ENCODE measurements at regions not wholly inside any gene's neighbourhood (a gene's known extent, or its start where the extent isn't known, plus 50 kb on each side); places are given as distances from the start of the nearest gene placed in this dataset.

DNA sequence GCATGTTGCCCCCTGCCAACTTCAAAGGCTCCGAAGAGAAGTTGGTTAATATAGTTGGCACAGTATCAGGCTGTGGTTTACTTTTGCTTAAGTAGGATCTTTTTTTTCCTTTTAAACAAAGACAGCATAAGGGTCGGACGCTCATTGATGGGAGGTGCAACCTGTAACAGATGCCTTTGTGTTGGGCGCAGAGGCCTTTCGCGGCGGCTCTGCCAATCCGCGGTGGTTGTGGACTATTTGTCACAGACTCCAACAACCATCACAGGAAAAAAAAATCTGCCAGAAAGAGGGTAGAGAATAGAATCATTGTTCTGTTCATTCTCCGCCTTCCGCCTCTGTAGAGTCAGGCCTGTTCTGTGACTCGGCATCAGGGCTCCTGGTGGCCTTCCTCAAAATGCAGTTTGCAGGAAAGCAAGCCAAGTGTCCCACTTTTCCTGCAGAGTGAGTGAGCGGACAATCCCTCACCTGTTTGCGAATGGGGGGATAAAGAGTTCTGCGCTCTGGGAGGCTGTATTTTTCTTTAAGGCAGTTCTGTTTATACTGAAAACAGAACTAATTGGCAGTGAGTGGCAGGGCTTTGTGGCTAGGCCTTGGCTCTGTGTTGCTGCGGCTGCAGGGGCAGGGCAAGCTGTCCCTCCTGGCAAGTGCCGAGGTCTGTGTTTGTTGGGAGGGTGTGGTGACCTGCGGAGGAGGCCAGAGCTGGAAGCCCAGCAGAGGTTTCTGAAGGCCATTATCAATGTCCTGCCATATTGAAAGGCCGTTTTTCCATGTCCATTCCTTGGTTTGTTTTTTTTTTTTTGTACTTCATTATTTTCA lies 83.0 kb upstream of the PIWIL1 start:
- Histone ChIP-seq H3K4me2 (no peak overlapping the region), H3K27ac (no peak overlapping the region), H3K9ac (no peak overlapping the region), H3K79me2 (ENCODE audit: insufficient read depth, low read depth) (no peaks in the 10 kb centered on the region), H4K20me1 (ENCODE audit: insufficient read depth) (no peaks in the 10 kb centered on the region), H3K4me3 (IDR thresholded peaks at IDR 0.05; ENCODE audit: insufficient read depth, low read depth, low read length) (no peak overlapping the region), H3K36me3 (ENCODE audit: insufficient read depth) (no peaks in the 10 kb centered on the region), H2AFZ (ENCODE audit: low read depth) (no peak overlapping the region), H3K27me3 (ENCODE audit: insufficient read depth, low read depth) (no peaks in the 10 kb centered on the region), H3K4me1 (ENCODE audit: low read depth, poor library complexity, severe bottlenecking) (no peaks in the 10 kb centered on the region)
- TF ChIP-seq, protein P1, sequence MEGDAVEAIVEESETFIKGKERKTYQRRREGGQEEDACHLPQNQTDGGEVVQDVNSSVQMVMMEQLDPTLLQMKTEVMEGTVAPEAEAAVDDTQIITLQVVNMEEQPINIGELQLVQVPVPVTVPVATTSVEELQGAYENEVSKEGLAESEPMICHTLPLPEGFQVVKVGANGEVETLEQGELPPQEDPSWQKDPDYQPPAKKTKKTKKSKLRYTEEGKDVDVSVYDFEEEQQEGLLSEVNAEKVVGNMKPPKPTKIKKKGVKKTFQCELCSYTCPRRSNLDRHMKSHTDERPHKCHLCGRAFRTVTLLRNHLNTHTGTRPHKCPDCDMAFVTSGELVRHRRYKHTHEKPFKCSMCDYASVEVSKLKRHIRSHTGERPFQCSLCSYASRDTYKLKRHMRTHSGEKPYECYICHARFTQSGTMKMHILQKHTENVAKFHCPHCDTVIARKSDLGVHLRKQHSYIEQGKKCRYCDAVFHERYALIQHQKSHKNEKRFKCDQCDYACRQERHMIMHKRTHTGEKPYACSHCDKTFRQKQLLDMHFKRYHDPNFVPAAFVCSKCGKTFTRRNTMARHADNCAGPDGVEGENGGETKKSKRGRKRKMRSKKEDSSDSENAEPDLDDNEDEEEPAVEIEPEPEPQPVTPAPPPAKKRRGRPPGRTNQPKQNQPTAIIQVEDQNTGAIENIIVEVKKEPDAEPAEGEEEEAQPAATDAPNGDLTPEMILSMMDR (conservative IDR thresholded peaks at IDR 0.05; ENCODE audit: low read depth, low read length): no peak

GRCh38 chr12:130258863-130259262 lies 78.8 kb upstream of the PIWIL1 start:
- Histone ChIP-seq H3K4me1 (ENCODE audit: low read depth, poor library complexity, severe bottlenecking) (no peaks in the 10 kb centered on the region), H2AFZ (ENCODE audit: low read depth) (no peak overlapping the region), H3K4me3 (IDR thresholded peaks at IDR 0.05; ENCODE audit: insufficient read depth, low read depth, low read length) (no peak overlapping the region), H3K9ac (no peak overlapping the region), H3K27me3 (ENCODE audit: insufficient read depth, low read depth) (no peaks in the 10 kb centered on the region), H3K79me2 (ENCODE audit: insufficient read depth, low read depth) (no peaks in the 10 kb centered on the region), H4K20me1 (ENCODE audit: insufficient read depth) (no peaks in the 10 kb centered on the region), H3K4me2 (no peak overlapping the region), H3K27ac (no peak overlapping the region), H3K36me3 (ENCODE audit: insufficient read depth) (no peaks in the 10 kb centered on the region)
- TF ChIP-seq, protein P1 (conservative IDR thresholded peaks at IDR 0.05; ENCODE audit: low read depth, low read length): no peak

GRCh38 chr12:130263025-130263424 lies 74.7 kb upstream of the PIWIL1 start:
- Histone ChIP-seq H3K79me2 (ENCODE audit: insufficient read depth, low read depth) (no peaks in the 10 kb centered on the region), H3K9ac (no peak overlapping the region), H2AFZ (ENCODE audit: low read depth) (no peak overlapping the region), H4K20me1 (ENCODE audit: insufficient read depth) (no peaks in the 10 kb centered on the region), H3K36me3 (ENCODE audit: insufficient read depth) (no peaks in the 10 kb centered on the region), H3K27me3 (ENCODE audit: insufficient read depth, low read depth) (no peaks in the 10 kb centered on the region), H3K4me3 (IDR thresholded peaks at IDR 0.05; ENCODE audit: insufficient read depth, low read depth, low read length) (no peak overlapping the region), H3K4me1 (ENCODE audit: low read depth, poor library complexity, severe bottlenecking) (no peaks in the 10 kb centered on the region), H3K27ac (no peak overlapping the region), H3K4me2 (no peak overlapping the region)
- TF ChIP-seq, protein P1 (conservative IDR thresholded peaks at IDR 0.05; ENCODE audit: low read depth, low read length): no peak

GRCh38 chr12:130263996-130264395 lies 73.7 kb upstream of the PIWIL1 start:
- Histone ChIP-seq H3K4me1 (ENCODE audit: low read depth, poor library complexity, severe bottlenecking) (no peaks in the 10 kb centered on the region), H2AFZ (ENCODE audit: low read depth) (no peak overlapping the region)
- TF ChIP-seq, protein P1 (conservative IDR thresholded peaks at IDR 0.05; ENCODE audit: low read depth, low read length): no peak

More at GRCh38 chr12:130263996-130264395, 73.7 kb upstream of the PIWIL1 start:
- Histone ChIP-seq H3K27ac (no peak overlapping the region), H3K4me2 (no peak overlapping the region), H3K9ac (no peak overlapping the region), H3K27me3 (ENCODE audit: insufficient read depth, low read depth) (no peaks in the 10 kb centered on the region), H3K4me3 (IDR thresholded peaks at IDR 0.05; ENCODE audit: insufficient read depth, low read depth, low read length) (no peak overlapping the region), H3K79me2 (ENCODE audit: insufficient read depth, low read depth) (no peaks in the 10 kb centered on the region), H3K36me3 (ENCODE audit: insufficient read depth) (no peaks in the 10 kb centered on the region), H4K20me1 (ENCODE audit: insufficient read depth) (no peaks in the 10 kb centered on the region)
